B cell (primary cell): ENCODE measurements at regions not wholly inside any gene's neighbourhood (a gene's known extent, or its start where the extent isn't known, plus 50 kb on each side); places are given as distances from the start of the nearest gene placed in this dataset.

Experiments
- ATAC-seq: fragments of 200-7000 bp; cut with Tn5 transposase; one replicate; pipeline ENCODE4 v1.10.0; 2021; ENCODE audit warnings: low read depth, mild to moderate bottlenecking, moderate number of reproducible peaks, moderate library complexity
- CTCF ChIA-PET: fragments of 350-600 bp; sonication (Branson Sonifier 250); formaldehyde crosslinking; loops from one replicate; lab custom pipeline; 2021; ENCODE audit warnings: antibody characterized with exemption, inconsistent platforms; lab: Charles Lee
- POLR2A ChIA-PET: fragments of 350-600 bp; sonication (Branson Sonifier 250); formaldehyde crosslinking; loops from one replicate; lab custom pipeline; 2021; ENCODE audit warnings: antibody characterized with exemption; lab: Charles Lee
- DNase-seq: peaks from one replicate; pipeline ENCODE4 v3.0.0; 2013
- H2AFZ ChIP-seq: 2 replicates; pipeline ENCODE4 v1.6.1; 2012; ENCODE audit warnings: mild to moderate bottlenecking, low read depth, low read length; ENCODE audit not compliant: insufficient read depth, poor library complexity, severe bottlenecking
- H3K27ac ChIP-seq, 2 donors: 1 replicate in 1 of 2; 2 replicates in 1 of 2; pipeline ENCODE4 v1.5.1; 2012 to 2013; ENCODE audit warnings: low read length in 2 of 2, mild to moderate bottlenecking in 2 of 2, moderate library complexity in 1 of 2
- H3K27me3 ChIP-seq, 4 experiments: fragments of 200-600 bp in 1 of 4; sonication (generic) in 1 of 4; replicated peaks in 1 of 4; 1 replicate in 2 of 4; 2 replicates in 2 of 4; pipeline versions ENCODE4 v1.6.1 to v1.7.0; 2013 to 2016; ENCODE audit warnings: low read length in 3 of 4, mild to moderate bottlenecking in 2 of 4, mixed read lengths in 1 of 4, moderate library complexity in 1 of 4; ENCODE audit not compliant: insufficient read depth in 4 of 4, control insufficient read depth in 3 of 4; ENCODE audit errors: control extremely low read depth in 1 of 4
- H3K36me3 ChIP-seq, 2 experiments: replicated peaks in 1 of 2; 1 replicate in 1 of 2; 2 replicates in 1 of 2; pipeline versions ENCODE4 v1.6.1 to v1.7.1; 2013; ENCODE audit warnings: low read length in 1 of 2; ENCODE audit not compliant: insufficient read depth in 2 of 2, control insufficient read depth in 1 of 2; ENCODE audit errors: control extremely low read depth in 1 of 2, extremely low read depth in 1 of 2
- H3K4me1 ChIP-seq, 2 donors: fragments of 200-600 bp in 1 of 2; sonication (generic) in 1 of 2; 1 replicate in 1 of 2; 2 replicates in 1 of 2; pipeline versions ENCODE4 v1.5.1 to v1.6.1; 2013 to 2017; ENCODE audit warnings: low read length in 2 of 2; ENCODE audit not compliant: control insufficient read depth in 2 of 2, insufficient read depth in 2 of 2
- H3K4me2 ChIP-seq: replicated peaks from 2 replicates; pipeline ENCODE3; 2012; ENCODE audit warnings: mild to moderate bottlenecking, low read depth, low read length; ENCODE audit not compliant: poor library complexity, severe bottlenecking
- H3K4me3 ChIP-seq, 5 experiments: fragments of 200-600 bp in 1 of 5; sonication (generic) in 1 of 5; 1 replicate in 3 of 5; 2 replicates in 2 of 5; pipeline versions ENCODE4 v1.5.1 to v1.7.0; 2011 to 2016; ENCODE audit warnings: low read length in 4 of 5, mild to moderate bottlenecking in 4 of 5, low read depth in 2 of 5, control low read depth in 1 of 5, moderate library complexity in 1 of 5; ENCODE audit not compliant: insufficient read depth in 1 of 5; ENCODE audit errors: control extremely low read depth in 1 of 5, extremely low read depth in 1 of 5
- H3K79me2 ChIP-seq: fragments of 200-600 bp; sonication (generic); one replicate; pipeline ENCODE4 v1.6.0; 2016; ENCODE audit warnings: low read length; ENCODE audit not compliant: control insufficient read depth, insufficient read depth
- H3K9ac ChIP-seq: fragments of 200-600 bp; sonication (generic); 2 replicates; pipeline ENCODE4 v1.6.1; 2017; ENCODE audit warnings: mild to moderate bottlenecking, low read length, moderate library complexity
- H3K9me3 ChIP-seq, 3 donors: one replicate each; pipeline versions ENCODE4 v1.6.1 to v1.7.1; 2013; ENCODE audit warnings: low read length in 2 of 3; ENCODE audit not compliant: control insufficient read depth in 2 of 3, insufficient read depth in 1 of 3; ENCODE audit errors: control extremely low read depth in 1 of 3
- H4K20me1 ChIP-seq: 2 replicates; pipeline ENCODE4 v1.6.0; 2012; ENCODE audit warnings: mild to moderate bottlenecking, low read length; ENCODE audit not compliant: insufficient read depth, control insufficient read depth, poor library complexity, severe bottlenecking
- H3K27ac Mint-ChIP-seq: one replicate; pipeline ENCODE4 v1.8.0; 2021; ENCODE audit warnings: mixed read lengths
- H3K27me3 Mint-ChIP-seq: one replicate; pipeline ENCODE4 v1.8.0; 2021; ENCODE audit warnings: mixed read lengths
- H3K4me1 Mint-ChIP-seq: one replicate; pipeline ENCODE4 v1.8.0; 2021; ENCODE audit warnings: mixed read lengths
- H3K4me3 Mint-ChIP-seq: one replicate; pipeline ENCODE4 v1.8.0; 2021; ENCODE audit warnings: mixed read lengths
- H3K9me3 Mint-ChIP-seq: one replicate; pipeline ENCODE4 v1.8.0; 2022; ENCODE audit warnings: mixed read lengths; ENCODE audit not compliant: insufficient read depth
- EZH2 ChIP-seq: IDR thresholded peaks from 2 replicates; pipeline ENCODE4 v1.6.1; 2012; ENCODE audit warnings: borderline replicate concordance, low read depth, mild to moderate bottlenecking, moderate library complexity, low read length; ENCODE audit not compliant: insufficient read depth, poor library complexity, severe bottlenecking
- WGBS: methylation state at CpG from one replicate; pipeline ENCODE4 v1.1.5; 2013; ENCODE audit warnings: missing lambda C conversion rate; ENCODE audit not compliant: insufficient coverage; 5-methylcytosine and 5-hydroxymethylcytosine counted together
- intact Hi-C: fragments of 100-400 bp; cut with micrococcal nuclease; formaldehyde crosslinking; loops from one replicate; pipeline ENCODE4 v1.10.0; 2022
- TF ChIP-seq, protein P1 (sequence below): fragments of 200-600 bp; IDR thresholded peaks from one replicate; pipeline ENCODE4 v1.8.0; 2022; ENCODE audit warnings: antibody characterized with exemption, mild to moderate bottlenecking

DNA sequence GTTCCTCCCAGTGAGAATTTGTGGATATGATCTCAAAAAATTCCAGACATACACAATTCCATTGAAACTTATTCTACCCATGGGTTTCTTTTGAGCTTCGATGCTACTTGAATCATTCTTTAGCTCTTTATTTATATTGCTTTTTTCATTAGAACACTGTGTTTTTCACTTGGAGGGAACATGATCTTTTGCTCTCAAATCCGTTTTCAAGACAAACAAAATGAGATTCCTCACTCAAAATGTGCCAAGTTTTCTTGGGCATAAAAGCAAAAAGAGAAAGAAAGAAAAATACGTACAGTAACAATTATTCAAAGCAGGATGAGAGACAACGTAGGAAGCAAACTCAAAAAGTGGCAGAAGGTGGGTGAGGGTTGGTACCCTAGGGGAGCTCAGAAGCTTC, 118.8 kb upstream of the PDZRN3 start:
- no peak overlapping the region for H3K27ac ChIP-seq
- intact Hi-C loops = no loop called here
- H4K20me1 ChIP-seq = no peaks in the 10 kb centered on the region
- H3K9me3 Mint-ChIP-seq = no peaks in the 10 kb centered on the region
- no peaks in the 10 kb centered on the region for H3K9me3 ChIP-seq
- no CpG with 5 or more reads among the region's 4 CpGs for WGBS
- H3K27me3 ChIP-seq = no peaks in the 10 kb centered on the region
- H3K4me1 Mint-ChIP-seq = no peaks in the 10 kb centered on the region
- H3K4me3 Mint-ChIP-seq = no peak overlapping the region
- no peak for TF ChIP-seq EZH2
- TF ChIP-seq, protein P1, sequence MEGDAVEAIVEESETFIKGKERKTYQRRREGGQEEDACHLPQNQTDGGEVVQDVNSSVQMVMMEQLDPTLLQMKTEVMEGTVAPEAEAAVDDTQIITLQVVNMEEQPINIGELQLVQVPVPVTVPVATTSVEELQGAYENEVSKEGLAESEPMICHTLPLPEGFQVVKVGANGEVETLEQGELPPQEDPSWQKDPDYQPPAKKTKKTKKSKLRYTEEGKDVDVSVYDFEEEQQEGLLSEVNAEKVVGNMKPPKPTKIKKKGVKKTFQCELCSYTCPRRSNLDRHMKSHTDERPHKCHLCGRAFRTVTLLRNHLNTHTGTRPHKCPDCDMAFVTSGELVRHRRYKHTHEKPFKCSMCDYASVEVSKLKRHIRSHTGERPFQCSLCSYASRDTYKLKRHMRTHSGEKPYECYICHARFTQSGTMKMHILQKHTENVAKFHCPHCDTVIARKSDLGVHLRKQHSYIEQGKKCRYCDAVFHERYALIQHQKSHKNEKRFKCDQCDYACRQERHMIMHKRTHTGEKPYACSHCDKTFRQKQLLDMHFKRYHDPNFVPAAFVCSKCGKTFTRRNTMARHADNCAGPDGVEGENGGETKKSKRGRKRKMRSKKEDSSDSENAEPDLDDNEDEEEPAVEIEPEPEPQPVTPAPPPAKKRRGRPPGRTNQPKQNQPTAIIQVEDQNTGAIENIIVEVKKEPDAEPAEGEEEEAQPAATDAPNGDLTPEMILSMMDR = no peak
- ChIA-PET CTCF (no interaction called here), POLR2A (no interaction called here)
- ATAC-seq = no peak
- H3K27ac Mint-ChIP-seq = no peak overlapping the region
- DNase-seq = no peak
- no peaks in the 10 kb centered on the region for H3K36me3 ChIP-seq
- no peaks in the 10 kb centered on the region for H3K4me1 ChIP-seq
- no peaks in the 10 kb centered on the region for H3K79me2 ChIP-seq
- H3K4me2 ChIP-seq = no peak overlapping the region
- no peaks in the 10 kb centered on the region for H3K27me3 Mint-ChIP-seq
- H3K4me3 ChIP-seq = no peak overlapping the region
- H2AFZ ChIP-seq = no peak overlapping the region
- H3K9ac ChIP-seq = no peak overlapping the region

DNA sequence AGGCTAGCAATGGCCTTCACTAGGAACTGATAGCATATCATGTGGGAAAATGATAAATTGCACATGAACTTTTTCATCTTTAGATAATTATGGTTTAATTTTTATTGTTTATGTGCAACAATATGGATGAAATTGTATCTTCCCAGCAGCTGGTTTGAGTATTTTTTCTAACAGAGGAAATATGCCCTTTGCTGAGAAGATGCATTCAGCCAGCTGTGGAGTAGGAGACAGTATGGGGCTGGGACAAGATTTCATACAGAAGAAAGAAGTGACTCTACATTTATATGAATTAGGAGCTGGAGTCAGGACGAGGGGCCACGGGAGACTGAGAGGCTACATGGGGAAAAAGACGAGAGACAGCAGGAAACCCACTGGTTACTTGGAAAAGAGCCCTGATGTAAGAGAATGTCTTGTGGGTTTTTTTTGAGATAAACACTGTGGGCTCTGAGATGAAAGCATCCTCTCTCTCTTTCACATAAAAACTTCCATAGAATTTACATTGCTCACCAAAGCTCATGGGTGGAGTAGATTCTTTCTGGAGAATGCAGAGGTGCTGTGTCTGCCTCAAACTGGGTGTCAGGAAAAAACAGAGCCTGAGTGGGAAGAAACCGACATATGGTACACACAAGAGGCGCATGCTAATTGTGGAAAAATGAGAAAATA, 115.2 kb upstream of the PDZRN3 start:
- POLR2A ChIA-PET = no interaction called here
- WGBS = 86% methylated on average over 5 of the region's 5 CpGs

More for the DNA sequence above, 115.2 kb upstream of the PDZRN3 start:
- Mint-ChIP-seq H3K27me3 (no peaks in the 10 kb centered on the region), H3K27ac (no peak overlapping the region), H3K4me1 (no peaks in the 10 kb centered on the region), H3K9me3 (no peaks in the 10 kb centered on the region), H3K4me3 (no peak overlapping the region)
- intact Hi-C loops = no loop called here
- Histone ChIP-seq H3K4me3 (no peak overlapping the region), H2AFZ (no peak overlapping the region), H3K27me3 (no peaks in the 10 kb centered on the region), H3K4me1 (no peaks in the 10 kb centered on the region), H3K36me3 (no peaks in the 10 kb centered on the region), H3K79me2 (no peaks in the 10 kb centered on the region), H3K9me3 (peaks cover 0 to 2% (median 0%) of the 10 kb centered on the region in 3 donors), H3K4me2 (no peak overlapping the region), H3K9ac (no peak overlapping the region), H3K27ac (no peak overlapping the region), H4K20me1 (no peaks in the 10 kb centered on the region)
- DNase-seq (no peak), ATAC-seq (no peak)
- TF ChIP-seq, protein P1 = no peak
- no peak for TF ChIP-seq EZH2
- CTCF ChIA-PET = no interaction called here
